Astrocyte (in vitro differentiated cells and primary cell): ENCODE measurements at regions not wholly inside any gene's neighbourhood (a gene's known extent, or its start where the extent isn't known, plus 50 kb on each side); places are given as distances from the start of the nearest gene placed in this dataset.

Source experiments
- DNase-seq: peaks from one replicate; pipeline ENCODE4 v3.0.0-alpha.2; 2010; ENCODE audit warnings: low read depth
- FAIRE-seq: peaks from 2 replicates; lab custom pipeline; 2011; peaks lifted over from hg19 to GRCh38; lab: Jason Lieb, UNC
- H2AFZ ChIP-seq: 2 replicates; pipeline ENCODE4 v1.6.0; 2012; ENCODE audit warnings: low read depth, low read length, inconsistent platforms
- H3K27ac ChIP-seq: 2 replicates; pipeline ENCODE4 v1.5.1; 2011; ENCODE audit warnings: low read depth, low read length, inconsistent platforms
- H3K27me3 ChIP-seq: 2 replicates; pipeline ENCODE4 v1.6.0; 2011; ENCODE audit warnings: low read length, inconsistent platforms; ENCODE audit not compliant: insufficient read depth
- H3K36me3 ChIP-seq: 2 replicates; pipeline ENCODE4 v1.5.1; 2011; ENCODE audit warnings: low read length, inconsistent platforms; ENCODE audit not compliant: insufficient read depth
- H3K4me1 ChIP-seq: 2 replicates; pipeline ENCODE4 v1.5.1; 2011; ENCODE audit warnings: low read length, inconsistent platforms; ENCODE audit not compliant: insufficient read depth
- H3K4me2 ChIP-seq: 2 replicates; pipeline ENCODE4 v1.6.0; 2012; ENCODE audit warnings: low read length, inconsistent platforms
- H3K4me3 ChIP-seq: 2 replicates; pipeline ENCODE4 v1.5.1; 2011; ENCODE audit warnings: low read depth, mild to moderate bottlenecking, low read length, inconsistent platforms; ENCODE audit not compliant: insufficient read depth
- H3K79me2 ChIP-seq: 2 replicates; pipeline ENCODE4 v1.6.0; 2012; ENCODE audit warnings: mild to moderate bottlenecking, low read length, inconsistent platforms; ENCODE audit not compliant: insufficient read depth
- H3K9ac ChIP-seq: 2 replicates; pipeline ENCODE4 v1.6.0; 2012; ENCODE audit warnings: mild to moderate bottlenecking, low read length, inconsistent platforms
- H3K9me3 ChIP-seq: 2 replicates; pipeline ENCODE4 v1.5.1; 2012; ENCODE audit warnings: low read depth, mild to moderate bottlenecking, low read length, inconsistent platforms; ENCODE audit not compliant: insufficient read depth
- H4K20me1 ChIP-seq: 2 replicates; pipeline ENCODE4 v1.6.0; 2012; ENCODE audit warnings: low read length, inconsistent platforms; ENCODE audit not compliant: insufficient read depth
- H3K27ac Mint-ChIP-seq: one replicate; pipeline ENCODE4 v1.8.0; 2021; ENCODE audit warnings: mild to moderate bottlenecking, mixed read lengths; ENCODE audit not compliant: unreplicated experiment
- H3K27me3 Mint-ChIP-seq: one replicate; pipeline ENCODE4 v1.8.0; 2021; ENCODE audit warnings: low read depth, mixed read lengths; ENCODE audit not compliant: unreplicated experiment
- H3K36me3 Mint-ChIP-seq: one replicate; pipeline ENCODE4 v1.8.0; 2021; ENCODE audit warnings: low read depth, mixed read lengths; ENCODE audit not compliant: unreplicated experiment
- H3K4me1 Mint-ChIP-seq: one replicate; pipeline ENCODE4 v1.8.0; 2021; ENCODE audit warnings: low read depth, mixed read lengths; ENCODE audit not compliant: unreplicated experiment
- H3K4me3 Mint-ChIP-seq: one replicate; pipeline ENCODE4 v1.8.0; 2021; ENCODE audit warnings: mild to moderate bottlenecking, moderate library complexity, mixed read lengths; ENCODE audit not compliant: unreplicated experiment
- H3K9me3 Mint-ChIP-seq: one replicate; pipeline ENCODE4 v1.8.0; 2021; ENCODE audit warnings: mild to moderate bottlenecking, mixed read lengths; ENCODE audit not compliant: unreplicated experiment
- CTCF ChIP-seq: IDR thresholded peaks from 2 replicates; pipeline ENCODE4 v1.5.1; 2011; ENCODE audit warnings: low read depth, mild to moderate bottlenecking, inconsistent platforms, low read length, moderate library complexity; ENCODE audit not compliant: insufficient read depth
- EZH2 ChIP-seq: IDR thresholded peaks from 2 replicates; pipeline ENCODE4 v1.6.1; 2012; ENCODE audit warnings: mild to moderate bottlenecking, low read length, inconsistent platforms; ENCODE audit not compliant: insufficient read depth

GRCh38 chr10:70982443-70982842 lies 94.1 kb upstream of the PCBD1 start:
- H3K4me1 ChIP-seq, result no peaks in the 10 kb centered on the region
- no peak for FAIRE-seq
- DNase-seq, result no peak

GRCh38 chr10:70984986-70985722 lies 96.8 kb upstream of the PCBD1 start:
- Histone ChIP-seq H3K27ac (no peak overlapping the region), H4K20me1 (no peaks in the 10 kb centered on the region), H2AFZ (no peak overlapping the region), H3K36me3 (no peaks in the 10 kb centered on the region), H3K4me3 (no peak overlapping the region), H3K79me2 (no peaks in the 10 kb centered on the region), H3K4me1 (no peaks in the 10 kb centered on the region), H3K9me3 (no peaks in the 10 kb centered on the region), H3K9ac (no peak overlapping the region), H3K27me3 (peaks cover 5% of the 10 kb centered on the region), H3K4me2 (no peak overlapping the region)
- no peak for TF ChIP-seq EZH2
- no peak for TF ChIP-seq CTCF
- no peak overlapping the region for H3K4me3 Mint-ChIP-seq
- peaks cover 4% of the 10 kb centered on the region for H3K36me3 Mint-ChIP-seq
- H3K27ac Mint-ChIP-seq, result no peak overlapping the region
- peaks cover 64% of the 10 kb centered on the region for H3K27me3 Mint-ChIP-seq
- peaks cover 2% of the 10 kb centered on the region for H3K9me3 Mint-ChIP-seq
- H3K4me1 Mint-ChIP-seq, result peaks cover 4% of the 10 kb centered on the region
- no peak for FAIRE-seq
- no peak for DNase-seq

More at GRCh38 chr10:70982443-70982842, 94.1 kb upstream of the PCBD1 start:
- Histone ChIP-seq H3K9me3 (no peaks in the 10 kb centered on the region), H3K4me3 (no peak overlapping the region), H4K20me1 (no peaks in the 10 kb centered on the region), H2AFZ (no peak overlapping the region), H3K27ac (no peak overlapping the region), H3K36me3 (no peaks in the 10 kb centered on the region), H3K27me3 (peaks cover 4% of the 10 kb centered on the region), H3K4me2 (no peak overlapping the region), H3K79me2 (no peaks in the 10 kb centered on the region), H3K9ac (no peak overlapping the region)
- Mint-ChIP-seq H3K27ac (no peak overlapping the region), H3K4me1 (no peaks in the 10 kb centered on the region), H3K36me3 (peaks cover 4% of the 10 kb centered on the region), H3K4me3 (no peak overlapping the region), H3K27me3 (peaks cover 57% of the 10 kb centered on the region), H3K9me3 (peaks cover 2% of the 10 kb centered on the region)
- TF ChIP-seq CTCF (no peak), EZH2 (no peak)
